COLO668 (cell line): ENCODE measurements at regions not wholly inside any gene's neighbourhood (a gene's known extent, or its start where the extent isn't known, plus 50 kb on each side); places are given as distances from the start of the nearest gene placed in this dataset.
"Not testable (repeated sequence)": the region's sequence is repeated elsewhere in the genome, so short reads cannot be mapped to it uniquely, and the experiment has no call there.

Source experiments
- DNase-seq: peaks from one replicate; lab custom pipeline; 2025; ENCODE audit not compliant: unreplicated experiment; lab: John Stamatoyannopoulos, UW

GRCh38 chr16:59920054-59920453 lies 1185.9 kb upstream of the GOT2 start:
- no peak for DNase-seq

GRCh38 chr16:59913666-59914065 lies 1179.5 kb upstream of the GOT2 start:
- DNase-seq: no peak

GRCh38 chr16:59909262-59909661 lies 1175.1 kb upstream of the GOT2 start:
- DNase-seq: no peak

- no peak for DNase-seq
Observed at GRCh38 chr16:59907611-59908010, 1173.5 kb upstream of the GOT2 start.

GRCh38 chr16:59905606-59906005 lies 1171.5 kb upstream of the GOT2 start:
- DNase-seq: no peak

GRCh38 chr16:59905131-59905530 lies 1171.0 kb upstream of the GOT2 start:
- no peak for DNase-seq

- DNase-seq: no peak
Observed at GRCh38 chr16:59899940-59900339, 1165.8 kb upstream of the GOT2 start.

- DNase-seq: no peak
Observed at GRCh38 chr16:59892376-59892775, 1158.3 kb upstream of the GOT2 start.

GRCh38 chr16:59887856-59888255 lies 1153.7 kb upstream of the GOT2 start:
- no peak for DNase-seq

GRCh38 chr16:59886021-59886420 lies 1151.9 kb upstream of the GOT2 start:
- no peak for DNase-seq

- DNase-seq: no peak
Observed at GRCh38 chr16:59881376-59881775, 1147.3 kb upstream of the GOT2 start.

- no peak for DNase-seq
Observed at GRCh38 chr16:59880611-59881010, 1146.5 kb upstream of the GOT2 start.

- no peak for DNase-seq
Observed at GRCh38 chr16:59878999-59879398, 1144.9 kb upstream of the GOT2 start.

- no peak for DNase-seq
Observed at GRCh38 chr16:59878479-59878878, 1144.4 kb upstream of the GOT2 start.

GRCh38 chr16:59864981-59865666 lies 1131.0 kb upstream of the GOT2 start:
- DNase-seq: no peak

GRCh38 chr16:59859676-59860402 lies 1125.7 kb upstream of the GOT2 start:
- DNase-seq: no peak

GRCh38 chr16:59854846-59855439 lies 1120.8 kb upstream of the GOT2 start:
- no peak for DNase-seq

GRCh38 chr16:59849716-59850115 lies 1115.6 kb upstream of the GOT2 start:
- no peak for DNase-seq

- DNase-seq: no peak
Observed at GRCh38 chr16:59848296-59848695, 1114.2 kb upstream of the GOT2 start.

- no peak for DNase-seq
Observed at GRCh38 chr16:59840169-59840568, 1106.1 kb upstream of the GOT2 start.

GRCh38 chr16:59826767-59827166 lies 1092.7 kb upstream of the GOT2 start:
- no peak for DNase-seq

- not testable (repeated sequence) for DNase-seq
Observed at GRCh38 chr16:59809488-59809887, 1075.4 kb upstream of the GOT2 start.
